T-helper 2 cell treated with Interferon-gamma antibody and Interleukin-4, amounts not matched to agents 100 ng/mL and 5 ng/mL, for 36 hours (primary cell): ENCODE measurements at regions not wholly inside any gene's neighbourhood (a gene's known extent, or its start where the extent isn't known, plus 50 kb on each side); places are given as distances from the start of the nearest gene placed in this dataset.
"Not testable (repeated sequence)": the region's sequence is repeated elsewhere in the genome, so short reads cannot be mapped to it uniquely, and the experiment has no call there.

Experiments
- intact Hi-C: fragments of 100-400 bp; cut with micrococcal nuclease; formaldehyde crosslinking; loops from one replicate; pipeline ENCODE4 v1.15.1; 2023

GRCh38 chr4:4030509-4030908 is 196.2 kb downstream of the OTOP1 start:
- intact Hi-C loops, result not testable (repeated sequence)

DNA sequence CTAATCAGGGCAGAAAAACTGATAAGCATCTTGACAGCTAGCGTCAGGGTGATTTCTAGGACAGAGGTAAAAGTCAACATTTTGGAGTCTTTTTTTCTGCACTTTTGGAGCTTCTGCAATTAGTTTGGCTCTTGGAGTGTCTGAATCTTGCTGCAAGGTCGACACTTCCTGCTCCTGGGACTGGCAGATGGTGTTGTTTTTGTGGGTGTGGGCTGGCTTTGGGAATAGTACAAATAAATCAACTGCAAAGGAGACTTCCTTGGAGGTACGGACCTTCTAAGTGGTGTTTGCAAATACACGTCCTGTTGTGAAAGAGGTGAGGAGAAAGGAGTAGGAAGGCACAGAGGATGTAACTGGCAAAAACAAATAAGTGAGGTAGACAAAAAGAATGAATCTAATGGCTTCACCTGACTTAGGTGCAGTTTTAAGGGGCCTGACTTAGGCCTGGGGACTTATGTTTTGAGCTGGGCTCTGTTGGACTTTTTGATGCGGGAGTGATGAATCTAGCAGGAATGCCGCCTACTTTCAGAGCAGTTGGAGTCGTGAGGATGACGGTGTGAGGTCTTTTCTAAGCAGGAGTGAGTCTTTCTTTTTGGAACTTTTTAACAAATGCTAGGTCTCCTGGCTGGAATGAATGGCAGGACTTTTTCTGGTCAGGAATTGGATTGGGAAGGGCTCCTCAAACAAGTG is 195.1 kb downstream of the OTOP1 start:
- intact Hi-C loops, result not testable (repeated sequence)

DNA sequence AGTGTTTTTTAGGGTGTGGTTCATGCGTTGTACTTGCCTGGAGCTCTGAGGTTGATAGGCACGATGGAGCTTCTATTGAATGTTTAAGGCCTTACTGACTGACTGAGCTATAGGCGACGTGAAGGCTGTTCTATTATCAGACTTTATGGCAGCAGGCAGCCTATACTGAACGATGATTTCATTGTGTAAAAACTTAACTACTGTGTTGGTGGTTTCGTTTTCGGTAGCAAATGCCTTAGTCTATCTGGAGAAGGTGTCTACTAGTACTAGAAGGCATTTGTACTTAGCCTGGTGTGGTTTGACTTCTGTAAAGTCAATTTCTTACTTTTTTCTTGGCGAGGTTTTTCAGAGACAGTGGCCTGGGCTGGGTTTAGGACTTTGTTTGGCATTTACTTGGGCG is 194.4 kb downstream of the OTOP1 start:
- intact Hi-C loops, result not testable (repeated sequence)

- intact Hi-C loops, result not testable (repeated sequence)
These were observed 193.7 kb downstream of the OTOP1 start for GRCh38 chr4:4032801-4033605.

- intact Hi-C loops, result not testable (repeated sequence)
These were observed 189.2 kb downstream of the OTOP1 start for GRCh38 chr4:4037399-4038138.

- intact Hi-C loops, result not testable (repeated sequence)
These were observed 180.9 kb downstream of the OTOP1 start for GRCh38 chr4:4045823-4046222.

GRCh38 chr4:4046686-4047085 is 180.0 kb downstream of the OTOP1 start:
- intact Hi-C loops, result not testable (repeated sequence)

DNA sequence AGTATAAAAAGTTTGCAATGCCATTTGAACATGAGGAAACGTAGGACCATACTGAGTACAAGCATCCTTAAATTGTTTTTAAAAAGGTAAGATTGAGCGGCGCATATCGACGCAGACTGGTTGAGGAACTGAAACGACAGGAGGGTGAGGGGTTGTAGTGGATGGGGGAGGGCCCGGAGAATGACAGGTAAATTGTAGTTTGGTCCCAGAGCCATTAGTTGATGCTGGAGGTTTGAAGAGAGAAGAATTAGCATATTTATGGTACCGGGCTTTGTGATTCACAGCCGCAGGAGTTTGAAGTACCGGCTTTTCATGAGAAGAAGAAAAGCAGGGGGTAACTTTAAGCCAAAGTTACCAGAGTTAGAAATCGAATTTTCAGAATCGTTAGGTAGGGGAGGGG is 179.5 kb downstream of the OTOP1 start:
- intact Hi-C loops, result not testable (repeated sequence)

- intact Hi-C loops, result not testable (repeated sequence)
These were observed 178.5 kb downstream of the OTOP1 start for GRCh38 chr4:4048227-4048626.

DNA sequence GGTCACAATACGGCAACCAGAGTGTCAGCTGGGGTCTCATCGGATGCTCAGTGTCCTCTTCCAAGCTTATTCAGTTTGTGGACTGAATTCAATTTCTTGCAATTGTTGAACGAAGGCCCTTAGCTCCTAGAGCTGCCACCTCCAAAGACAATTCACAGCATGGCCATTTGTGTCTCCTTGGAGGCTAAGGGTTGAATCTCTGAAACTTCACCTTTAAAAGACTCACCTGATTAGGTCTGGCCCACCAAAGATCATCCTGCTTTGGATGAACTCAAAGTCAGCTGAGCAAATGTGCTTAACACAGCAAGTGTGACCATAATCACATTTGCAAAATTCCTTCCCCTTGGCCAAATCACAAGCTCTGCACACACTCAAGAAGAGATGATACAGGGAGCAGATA is 175.9 kb downstream of the OTOP1 start:
- intact Hi-C loops, result not testable (repeated sequence)

- intact Hi-C loops, result not testable (repeated sequence)
These were observed 173.8 kb downstream of the OTOP1 start for GRCh38 chr4:4052933-4053332.

DNA sequence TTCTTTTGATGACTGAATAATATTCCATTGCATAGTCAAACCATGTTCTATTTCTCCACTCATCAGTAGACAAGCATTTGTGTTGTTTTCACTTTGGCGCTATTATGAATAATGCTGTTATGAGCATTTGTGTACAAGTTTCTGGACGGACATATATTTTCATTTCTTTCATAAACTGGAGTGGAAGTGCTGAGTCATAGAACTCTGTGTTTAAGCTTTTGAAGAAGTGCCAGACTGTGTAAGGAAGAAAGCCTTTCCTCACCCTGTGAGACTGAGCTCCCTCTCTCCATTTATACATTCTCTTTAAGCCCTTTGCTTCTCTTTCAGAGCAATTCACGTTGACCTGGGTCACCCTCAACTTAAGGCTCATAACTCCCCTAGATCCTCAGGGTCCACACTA is 169.5 kb downstream of the OTOP1 start:
- intact Hi-C loops, result not testable (repeated sequence)

GRCh38 chr4:4084171-4084570 is 142.6 kb downstream of the OTOP1 start:
- intact Hi-C loops, result not testable (repeated sequence)

GRCh38 chr4:4089716-4090419 is 136.9 kb downstream of the OTOP1 start:
- intact Hi-C loops, result not testable (repeated sequence)

- intact Hi-C loops, result not testable (repeated sequence)
These were observed 136.0 kb downstream of the OTOP1 start for GRCh38 chr4:4090720-4091119.

GRCh38 chr4:4092159-4092558 is 134.6 kb downstream of the OTOP1 start:
- intact Hi-C loops, result not testable (repeated sequence)

DNA sequence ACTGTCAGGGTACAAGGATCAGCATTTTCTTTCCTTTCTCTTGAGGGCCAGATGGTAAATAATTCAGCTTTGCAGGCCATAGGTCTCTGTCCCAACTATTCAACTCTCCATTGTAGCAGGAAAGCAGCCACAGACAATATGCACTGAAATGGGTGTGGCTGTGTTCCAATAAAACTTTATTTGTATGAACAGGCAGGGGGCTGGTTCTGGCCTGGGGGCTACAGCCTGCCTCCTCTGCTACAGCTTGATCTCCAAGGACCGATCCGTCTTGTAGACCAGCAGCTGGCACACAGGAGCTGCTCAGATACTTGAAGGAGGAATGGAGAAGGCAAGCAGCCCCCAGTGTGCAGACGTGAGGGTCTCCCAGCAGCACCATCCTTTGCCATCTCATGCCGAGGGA is 127.1 kb downstream of the OTOP1 start:
- intact Hi-C loops, result not testable (repeated sequence)

DNA sequence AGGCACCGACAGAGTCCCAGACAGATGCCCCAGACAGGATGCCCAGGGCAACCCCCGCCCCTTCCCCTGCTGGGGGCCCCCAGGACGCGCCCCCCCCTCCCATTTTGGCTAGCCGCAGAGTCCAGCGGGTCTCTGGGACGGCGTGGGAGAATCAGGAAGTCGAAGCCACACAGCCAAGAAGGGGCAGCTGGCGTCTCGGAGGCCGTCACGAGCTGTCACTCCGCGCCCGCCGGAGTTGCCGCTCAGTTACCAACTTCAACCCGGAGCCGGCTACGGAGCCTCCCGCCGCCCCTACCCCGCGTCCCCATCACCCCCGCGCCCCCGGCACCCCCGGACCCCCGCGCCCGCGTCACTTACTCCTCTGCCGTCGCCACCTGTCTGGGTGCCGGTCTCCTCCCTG is 119.8 kb downstream of the OTOP1 start:
- intact Hi-C loops, result loop anchor here (5.0 kb wide), 1 partner anchor 120 kb away; no protein-coding TSS in a partner anchor

DNA sequence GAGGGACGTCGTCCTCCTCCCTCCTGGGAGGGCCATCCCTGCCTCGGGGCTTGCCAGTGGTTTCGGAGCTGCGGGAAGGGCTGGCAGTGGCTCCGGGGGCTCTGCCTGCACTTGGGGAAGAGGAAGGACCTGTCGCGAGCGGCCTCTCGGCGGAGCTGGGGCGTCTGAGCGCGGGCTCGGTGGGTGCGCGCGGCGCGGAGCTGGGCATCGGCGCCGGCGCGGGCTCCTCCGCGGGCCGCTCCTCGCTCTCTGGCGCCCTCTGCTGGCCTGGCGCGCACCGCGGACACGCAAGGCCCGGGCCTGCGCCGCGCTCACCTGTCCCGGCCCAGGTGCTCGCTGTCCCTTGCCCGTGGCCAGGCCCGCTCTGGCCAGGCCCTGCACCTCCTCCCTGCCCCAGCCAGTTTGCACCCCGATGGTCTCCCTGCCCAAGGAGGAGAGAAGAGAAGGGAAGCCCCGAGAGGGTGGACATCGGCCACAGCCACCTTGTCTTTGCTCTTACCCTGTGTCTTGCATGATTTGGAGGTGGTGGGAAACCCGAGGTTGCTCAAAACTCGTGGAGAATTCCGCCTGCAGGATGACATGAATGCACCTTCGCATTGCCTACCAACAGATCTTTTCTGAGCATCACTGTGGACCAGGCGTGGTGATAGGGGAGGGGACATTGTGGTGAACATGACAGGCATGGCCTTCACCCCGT is 119.2 kb downstream of the OTOP1 start:
- intact Hi-C loops, result loop anchor here (5.0 kb wide), 1 partner anchor 120 kb away; no protein-coding TSS in a partner anchor

DNA sequence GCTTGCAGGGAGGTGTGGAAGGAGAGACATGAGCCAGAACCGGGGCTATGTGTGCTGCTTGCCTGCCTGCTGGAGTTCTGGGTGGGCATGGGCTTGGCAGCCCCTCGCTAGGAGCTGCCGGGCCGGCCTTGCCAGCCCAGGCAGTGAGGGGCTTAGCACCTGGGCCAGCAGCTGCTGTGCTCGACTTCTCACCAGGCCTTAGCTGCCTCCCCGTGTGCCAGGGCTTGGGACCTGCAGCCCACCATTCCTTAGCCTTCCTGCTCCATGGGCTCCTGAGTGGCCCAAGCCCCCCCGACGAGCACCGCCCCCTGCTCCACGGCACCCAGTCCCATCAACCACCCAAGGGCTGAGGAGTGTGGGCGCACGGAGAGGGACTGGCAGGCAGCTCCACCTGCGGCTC is 111.3 kb downstream of the OTOP1 start:
- intact Hi-C loops, result not testable (repeated sequence)

DNA sequence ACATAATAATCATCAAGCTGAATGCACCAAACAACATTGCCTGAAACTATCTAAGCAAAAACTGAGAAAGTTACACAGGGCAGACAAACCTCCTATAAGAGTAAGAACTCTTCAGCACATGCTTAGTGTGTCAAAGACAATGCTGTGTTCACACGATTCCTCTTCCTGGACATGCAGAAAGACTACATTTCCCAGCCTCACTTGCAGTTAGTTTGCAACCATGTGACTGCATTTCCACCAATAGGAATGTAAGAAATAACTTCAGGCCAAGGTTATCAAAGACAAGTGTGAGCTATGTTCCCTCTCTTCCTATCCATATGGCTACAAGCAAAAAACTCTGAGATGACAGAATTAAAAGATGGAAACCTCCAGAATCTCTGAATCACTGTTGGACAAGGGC is 109.8 kb downstream of the OTOP1 start:
- intact Hi-C loops, result not testable (repeated sequence)
